Fibroblast of the conjunctiva (primary cell): ENCODE measurements at regions not wholly inside any gene's neighbourhood (a gene's known extent, or its start where the extent isn't known, plus 50 kb on each side); places are given as distances from the start of the nearest gene placed in this dataset.
A peak's percentile ranks its signal among the peaks of the same experiment; 100 is the strongest.

ENCODE experiments used
- DNase-seq: peaks from one replicate; pipeline ENCODE4 v3.0.0-alpha.2; 2010; ENCODE audit warnings: low read depth

GRCh38 chr4:180578175-180578574 lies 1665.0 kb upstream of the TENM3 start:
- DNase-seq, result no peak

GRCh38 chr4:180581061-180581460 lies 1662.1 kb upstream of the TENM3 start:
- no peak for DNase-seq

- no peak for DNase-seq
Observed at GRCh38 chr4:180587379-180587778, 1655.8 kb upstream of the TENM3 start.

- DNase-seq, result no peak
Observed at GRCh38 chr4:180589575-180589974, 1653.6 kb upstream of the TENM3 start.

- DNase-seq, result no peak
Observed at GRCh38 chr4:180596888-180597483, 1646.2 kb upstream of the TENM3 start.

- DNase-seq, result no peak
Observed at GRCh38 chr4:180598281-180598680, 1644.9 kb upstream of the TENM3 start.

GRCh38 chr4:180603791-180604190 lies 1639.4 kb upstream of the TENM3 start:
- no peak for DNase-seq

GRCh38 chr4:180610324-180610723 lies 1632.9 kb upstream of the TENM3 start:
- no peak for DNase-seq

- DNase-seq, result no peak
Observed at GRCh38 chr4:180615746-180616145, 1627.5 kb upstream of the TENM3 start.

- no peak for DNase-seq
Observed at GRCh38 chr4:180617196-180617595, 1626.0 kb upstream of the TENM3 start.

- DNase-seq, result no peak
Observed at GRCh38 chr4:180618396-180618795, 1624.8 kb upstream of the TENM3 start.

- no peak for DNase-seq
Observed at GRCh38 chr4:180619440-180619839, 1623.8 kb upstream of the TENM3 start.

- no peak for DNase-seq
Observed at GRCh38 chr4:180622254-180622653, 1620.9 kb upstream of the TENM3 start.

- no peak for DNase-seq
Observed at GRCh38 chr4:180625653-180626052, 1617.5 kb upstream of the TENM3 start.

GRCh38 chr4:180630012-180630665 lies 1613.1 kb upstream of the TENM3 start:
- DNase-seq, result no peak

- DNase-seq, result no peak
Observed at GRCh38 chr4:180634306-180634705, 1608.9 kb upstream of the TENM3 start.

- no peak for DNase-seq
Observed at GRCh38 chr4:180635281-180635680, 1607.9 kb upstream of the TENM3 start.

GRCh38 chr4:180636696-180637404 lies 1606.4 kb upstream of the TENM3 start:
- peak; percentile 3 for DNase-seq

GRCh38 chr4:180637616-180638015 lies 1605.6 kb upstream of the TENM3 start:
- DNase-seq, result no peak

- no peak for DNase-seq
Observed at GRCh38 chr4:180640193-180640592, 1603.0 kb upstream of the TENM3 start.

- no peak for DNase-seq
Observed at GRCh38 chr4:180641495-180641894, 1601.7 kb upstream of the TENM3 start.

GRCh38 chr4:180642732-180643131 lies 1600.5 kb upstream of the TENM3 start:
- no peak for DNase-seq

- no peak for DNase-seq
Observed at GRCh38 chr4:180650273-180650672, 1592.9 kb upstream of the TENM3 start.
